Left hindlimb (tissue), 1 donor: ENCODE measurements at regions not wholly inside any gene's neighbourhood (a gene's known extent, or its start where the extent isn't known, plus 50 kb on each side); places are given as distances from the start of the nearest gene placed in this dataset.

Source experiments
- DNase-seq: peaks from one replicate; pipeline ENCODE4 v3.0.0-alpha.2; 2018

DNA sequence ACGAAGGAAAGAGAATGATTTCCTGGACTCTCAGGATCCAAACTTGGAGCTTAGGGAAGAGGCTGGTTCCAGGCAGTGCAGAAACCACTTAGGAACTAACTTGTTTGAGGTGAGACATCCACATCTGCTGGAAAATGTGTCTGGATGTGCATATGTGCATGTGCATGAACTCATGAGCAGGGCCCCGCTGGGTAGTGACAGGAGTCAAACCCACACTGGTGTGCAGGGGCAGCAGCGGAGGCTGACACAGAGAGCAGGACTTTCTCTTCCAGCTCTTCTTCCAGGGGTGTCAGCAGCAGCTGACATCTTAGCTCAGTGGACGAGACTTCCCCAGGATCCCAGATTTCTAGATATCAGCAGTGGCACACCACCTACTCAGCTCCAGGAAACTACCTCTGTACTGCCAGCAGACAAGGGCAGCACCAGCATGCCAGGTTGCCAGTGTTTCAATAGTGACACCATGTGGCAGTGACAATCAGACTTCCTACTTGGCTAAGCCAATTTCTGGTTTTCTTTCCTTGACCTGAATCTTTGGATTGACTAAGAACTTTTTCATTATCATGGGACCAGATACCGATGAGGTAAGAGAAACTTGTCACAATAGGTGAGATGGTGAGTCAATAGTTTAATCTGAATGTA is 227.5 kb upstream of the ZC3H12C start:
- no peak for DNase-seq

DNA sequence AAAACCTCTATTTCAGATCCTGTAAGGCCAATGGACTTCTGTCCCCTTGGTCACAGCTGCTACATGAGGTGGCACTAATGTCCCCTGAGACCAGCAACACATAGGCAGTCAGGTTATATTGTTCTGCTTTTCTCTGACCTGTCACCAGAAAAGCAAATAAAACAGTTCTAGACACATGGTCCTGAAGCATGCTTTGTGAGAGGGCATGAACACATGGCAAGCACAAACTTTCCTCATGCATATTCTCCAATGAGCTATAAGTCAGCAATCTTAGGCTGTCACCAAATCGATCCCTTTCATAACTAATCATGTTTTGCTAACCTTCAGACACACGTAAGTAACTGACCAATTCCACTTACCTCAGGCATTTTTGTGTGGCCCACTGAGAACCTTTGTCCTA is 225.4 kb upstream of the ZC3H12C start:
- no peak for DNase-seq

DNA sequence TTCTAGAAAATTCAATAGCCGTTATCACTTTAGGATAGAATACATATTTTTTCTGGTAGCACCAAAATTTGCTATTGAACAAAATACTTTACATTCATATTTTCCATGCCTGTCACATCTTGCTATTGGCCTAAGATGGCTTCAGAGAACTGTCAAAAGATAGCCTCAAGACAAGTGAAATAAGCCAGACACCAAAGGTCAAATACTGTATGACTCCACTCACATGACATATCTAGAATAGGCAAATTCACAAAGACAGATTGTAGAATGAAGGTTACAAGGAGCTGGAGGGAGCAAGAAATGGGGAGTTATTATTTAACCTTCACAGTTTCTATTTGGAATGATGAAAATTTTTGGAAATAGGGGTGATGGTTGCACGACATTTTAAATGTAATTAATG is 223.7 kb upstream of the ZC3H12C start:
- no peak for DNase-seq

DNA sequence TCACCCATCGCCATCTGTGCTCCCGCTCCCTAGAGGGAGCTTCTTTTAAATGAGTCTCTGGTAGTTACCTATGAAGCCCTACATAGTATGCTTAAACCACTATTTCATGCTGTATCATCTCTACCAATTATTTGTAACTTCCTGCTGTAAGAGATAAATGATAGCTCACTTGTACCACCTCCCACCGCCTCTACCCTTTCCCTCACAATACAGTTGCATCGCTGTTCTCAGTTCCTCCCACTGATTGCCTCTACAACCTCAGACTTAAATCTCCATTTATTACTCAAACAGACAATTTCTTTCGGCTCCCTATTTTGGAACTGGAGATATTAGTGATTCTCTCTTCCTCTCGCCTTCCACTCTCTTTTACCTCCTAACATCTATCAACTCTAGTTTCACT is 222.9 kb upstream of the ZC3H12C start:
- no peak for DNase-seq

DNA sequence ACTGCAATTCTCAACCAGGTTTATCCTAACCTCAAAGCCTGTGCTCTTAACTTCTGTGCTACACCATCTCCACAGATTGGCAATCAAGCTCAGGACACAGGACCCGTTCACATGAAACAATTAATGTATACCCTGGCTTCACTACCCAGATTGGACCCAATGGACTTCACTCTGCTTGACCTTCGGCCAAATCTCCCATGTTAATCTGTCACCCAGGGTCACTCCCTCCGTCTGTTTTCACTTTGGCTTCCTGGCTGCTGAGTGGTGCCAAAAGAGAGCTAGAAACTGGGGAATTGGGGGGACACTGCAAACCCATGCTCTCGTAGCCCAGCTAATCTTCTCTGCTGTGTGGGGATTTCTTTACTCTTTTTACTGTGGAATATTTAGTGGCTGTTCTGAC is 216.1 kb upstream of the ZC3H12C start:
- DNase-seq, result no peak

DNA sequence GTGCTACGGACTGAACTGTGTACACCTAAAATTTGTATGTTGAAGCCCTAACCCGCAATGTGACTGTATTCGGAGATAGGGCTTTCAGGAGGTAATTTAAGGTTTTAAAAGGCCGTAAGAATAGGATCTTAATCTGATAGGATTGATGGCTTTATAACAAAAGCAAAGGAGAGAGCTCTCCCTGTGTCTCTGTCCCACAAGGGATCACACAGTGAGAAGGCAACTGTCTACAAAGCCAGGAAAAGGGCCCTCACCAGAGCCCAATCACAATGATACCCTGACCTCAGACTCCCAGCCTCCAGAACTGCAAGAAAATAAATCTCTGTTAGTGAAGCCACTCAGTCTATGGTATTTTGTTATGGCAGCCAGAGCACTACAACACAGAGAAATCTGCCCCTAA is 208.7 kb upstream of the ZC3H12C start:
- no peak for DNase-seq

DNA sequence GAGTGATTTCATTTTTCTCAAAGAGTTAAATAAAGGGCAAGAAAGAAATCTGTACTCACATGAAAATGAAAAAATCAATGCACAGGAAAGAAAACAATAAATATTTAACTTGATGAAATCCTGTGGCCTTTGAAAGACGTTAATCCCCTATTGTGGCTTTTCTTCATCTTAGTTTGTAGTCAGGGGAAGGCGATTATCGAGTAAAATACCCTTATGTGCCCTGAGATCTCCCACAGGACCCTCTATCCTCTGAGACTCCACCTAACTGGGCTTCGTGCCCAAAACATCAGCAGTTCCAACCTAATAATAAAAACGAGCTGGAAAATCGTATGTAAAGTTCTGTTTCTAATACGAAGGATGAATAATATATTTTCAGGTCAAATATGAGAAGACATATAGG is 208.2 kb upstream of the ZC3H12C start:
- DNase-seq, result no peak

DNA sequence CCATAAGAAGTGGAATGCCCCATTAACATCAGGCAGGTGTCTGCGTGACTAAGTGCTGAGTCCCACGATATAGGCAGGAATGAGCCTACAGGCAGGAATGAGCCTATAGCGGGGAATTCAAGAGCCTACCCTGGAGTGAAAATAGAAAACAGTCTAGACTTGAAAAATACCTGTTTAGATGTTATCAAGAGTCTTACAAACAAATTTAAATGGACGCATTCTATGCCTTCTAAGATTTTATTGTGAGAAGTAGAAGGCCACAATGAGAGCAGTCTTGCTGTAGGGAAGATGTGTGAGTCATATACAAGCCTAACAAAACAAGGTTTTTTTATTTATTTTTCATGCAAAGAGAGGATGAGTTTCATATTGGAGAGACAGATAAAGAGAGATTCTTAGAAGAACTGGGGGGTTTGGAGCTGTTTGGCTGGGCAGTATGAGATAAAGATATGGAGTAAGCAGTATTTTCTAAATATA is 200.8 kb upstream of the ZC3H12C start:
- DNase-seq, result no peak

DNA sequence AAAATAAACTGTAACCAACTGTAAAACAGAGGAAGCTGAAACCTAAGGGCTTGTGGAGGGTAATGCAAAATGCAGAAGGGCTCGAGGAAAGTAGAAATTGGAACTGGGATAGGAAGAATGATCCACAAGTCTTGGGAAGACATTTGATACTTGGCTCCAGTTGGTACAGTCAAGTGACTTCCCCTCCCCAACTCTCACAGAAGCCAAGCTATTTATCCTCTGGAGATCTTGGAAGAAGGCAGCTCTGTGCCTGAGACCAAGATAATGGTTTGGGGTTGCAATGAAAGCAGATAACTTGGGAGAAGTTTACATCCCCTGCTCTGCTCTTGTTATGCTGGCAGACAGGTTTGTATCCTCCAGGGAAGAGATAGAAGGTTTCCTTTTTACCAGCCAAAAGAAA is 198.9 kb upstream of the ZC3H12C start:
- no peak for DNase-seq

DNA sequence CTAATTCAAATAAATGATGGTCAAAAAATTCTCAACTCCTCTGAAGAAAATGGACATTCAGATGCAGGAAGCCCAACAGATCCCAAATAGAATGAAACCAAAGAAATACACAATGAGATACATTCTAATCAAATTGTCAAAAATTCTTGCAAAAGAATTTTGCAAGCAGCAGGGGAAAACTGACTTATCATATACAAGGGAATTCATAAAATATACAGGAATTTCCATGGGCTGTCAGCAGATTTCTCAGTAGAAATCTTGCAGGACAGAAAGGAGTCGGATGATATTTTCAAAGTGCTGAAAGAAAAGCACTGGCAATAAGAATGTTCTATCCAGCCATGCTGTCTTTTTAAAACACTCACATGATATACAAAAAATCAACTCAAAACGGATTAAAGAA is 194.6 kb upstream of the ZC3H12C start:
- DNase-seq, result no peak

DNA sequence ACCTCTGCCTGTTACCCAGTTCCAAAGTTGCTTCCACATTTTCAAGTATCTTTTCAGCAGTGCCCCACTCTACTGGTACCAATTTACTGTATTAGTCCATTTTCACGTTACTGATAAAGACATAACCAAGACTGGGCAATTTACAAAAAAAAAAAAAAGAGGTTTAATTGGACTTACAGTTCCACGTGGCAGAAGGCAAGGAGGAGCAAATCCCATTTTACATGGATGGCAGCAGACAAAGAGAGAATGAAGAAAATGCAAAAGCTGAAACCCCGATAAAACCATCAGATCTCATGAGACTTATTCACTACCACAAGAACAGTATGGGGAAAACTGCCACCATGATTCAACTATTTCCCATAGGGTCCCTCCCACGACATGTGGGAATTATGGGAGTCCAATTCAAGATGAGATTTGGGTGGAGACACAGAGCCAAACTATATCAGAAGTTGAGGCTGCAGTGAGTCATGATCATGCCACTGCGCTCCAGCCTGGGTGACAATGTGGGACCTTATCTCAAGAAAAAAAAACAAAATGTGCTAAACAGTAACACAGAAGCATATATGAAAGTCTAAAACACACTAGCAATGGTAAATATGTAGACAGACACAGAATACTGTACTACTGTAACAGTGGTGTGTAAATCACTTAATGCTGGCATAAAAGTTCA is 190.3 kb upstream of the ZC3H12C start:
- no peak for DNase-seq

DNA sequence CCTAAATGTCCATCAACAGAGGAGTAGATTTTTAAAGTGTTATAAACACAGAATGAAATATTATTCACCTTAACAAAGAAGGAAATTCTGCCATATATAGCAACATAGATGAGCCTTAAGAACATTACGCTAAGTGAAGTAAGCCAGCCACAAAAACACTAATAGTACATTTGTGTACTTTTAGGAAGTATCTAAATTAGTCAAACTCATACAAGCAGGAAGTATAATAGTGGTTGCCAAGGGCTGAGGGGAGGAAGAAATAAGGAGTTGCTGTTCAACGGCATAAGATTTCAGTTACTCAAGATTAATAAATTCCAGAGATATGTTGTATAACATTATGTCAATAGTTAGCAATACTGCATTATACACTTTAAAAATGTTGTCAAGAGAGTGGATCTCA is 181.7 kb upstream of the ZC3H12C start:
- no peak for DNase-seq

DNA sequence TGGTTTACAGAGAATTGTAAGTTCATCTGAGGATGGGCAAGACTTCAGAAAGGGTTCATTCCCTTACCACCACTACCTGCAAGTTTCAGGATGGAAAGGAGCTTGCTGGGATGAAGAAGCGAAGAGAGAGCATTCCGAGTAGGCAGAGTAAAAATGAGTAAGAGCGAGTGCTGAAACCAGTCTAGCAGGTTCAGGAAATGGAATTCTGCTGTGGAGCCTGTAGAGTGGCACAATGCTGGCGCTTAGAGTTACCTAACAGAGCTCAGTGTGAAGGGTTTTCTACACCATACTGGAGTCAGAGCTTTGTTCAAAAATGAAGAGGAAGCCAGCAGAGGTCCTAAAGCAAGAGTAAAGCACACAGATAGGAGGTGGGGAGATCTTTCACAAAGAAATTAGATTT is 179.2 kb upstream of the ZC3H12C start:
- no peak for DNase-seq

DNA sequence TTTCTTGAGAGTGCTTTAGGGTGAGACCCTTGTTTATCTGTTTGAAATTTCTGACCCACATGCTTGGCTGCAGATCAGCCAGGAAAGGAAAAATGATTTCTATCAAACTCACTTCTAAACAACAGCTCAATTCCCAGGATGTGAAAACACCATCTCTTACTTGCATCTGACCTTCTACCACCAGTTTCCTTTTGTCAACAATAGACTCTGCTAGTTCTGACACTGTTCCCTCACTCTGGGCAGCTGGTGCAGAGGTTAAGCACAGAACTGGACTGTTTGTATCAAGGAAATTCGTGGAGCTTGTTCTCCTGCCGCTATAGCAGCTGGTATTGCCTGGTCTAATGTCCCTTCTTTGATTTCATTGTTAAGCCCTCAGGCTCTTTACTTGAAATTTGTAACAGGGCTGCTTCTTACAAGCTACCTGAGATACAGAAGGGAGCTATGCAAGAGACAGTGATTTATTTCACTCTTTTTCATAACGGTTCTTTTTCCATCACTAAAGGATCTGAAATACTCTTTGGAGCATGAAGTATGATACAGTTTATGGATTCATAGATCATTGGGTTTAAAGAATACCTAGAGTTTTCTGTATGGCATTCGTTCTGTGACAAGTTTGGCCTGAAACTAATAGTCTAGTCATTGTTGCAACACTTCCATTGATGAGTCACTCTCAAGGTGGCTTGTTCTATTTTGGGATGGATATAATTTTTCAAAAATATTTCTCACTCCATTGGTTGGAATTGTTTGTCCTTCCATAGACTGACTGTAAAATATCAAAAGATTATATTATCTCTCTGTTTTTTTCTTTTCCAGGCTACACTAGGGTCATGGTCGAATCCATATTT is 178.2 kb upstream of the ZC3H12C start:
- DNase-seq, result no peak

DNA sequence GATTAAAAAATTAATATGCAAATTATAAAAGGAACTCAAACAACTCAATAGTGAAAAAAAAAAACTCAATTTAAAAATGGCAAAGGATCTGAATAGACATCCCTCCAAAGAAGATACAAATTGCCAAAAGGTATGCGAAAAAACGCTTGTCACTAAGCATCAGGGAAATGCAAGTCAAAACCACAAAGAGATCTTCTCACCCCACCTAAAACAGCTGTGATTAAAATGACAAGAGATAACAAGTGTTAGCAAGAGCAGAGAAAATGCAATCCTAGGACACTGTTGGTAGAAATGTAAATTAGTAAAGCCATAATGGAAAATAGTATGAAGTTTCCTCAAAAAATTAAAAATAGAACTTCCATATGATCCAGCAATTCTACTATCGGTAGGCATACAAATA is 166.3 kb upstream of the ZC3H12C start:
- DNase-seq, result no peak

DNA sequence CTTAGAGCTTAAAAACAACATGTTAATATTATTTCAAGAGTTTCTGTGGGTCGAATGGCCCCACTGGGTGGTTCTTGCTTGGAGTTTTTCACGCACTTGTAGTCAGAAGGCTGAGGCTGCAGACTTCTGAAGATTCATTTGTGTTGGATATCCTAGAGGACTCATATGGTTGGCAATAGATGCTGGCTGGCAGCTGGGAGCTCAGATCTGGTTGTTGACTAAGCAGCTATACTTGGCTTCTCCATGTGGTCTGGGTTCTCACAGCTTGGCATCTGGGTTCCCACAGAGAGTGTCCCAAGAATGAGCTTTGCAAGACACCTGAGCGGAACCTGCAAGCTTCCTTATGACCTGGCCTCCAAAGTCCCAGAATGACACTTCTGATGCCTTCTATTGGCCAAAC is 163.9 kb upstream of the ZC3H12C start:
- no peak for DNase-seq

DNA sequence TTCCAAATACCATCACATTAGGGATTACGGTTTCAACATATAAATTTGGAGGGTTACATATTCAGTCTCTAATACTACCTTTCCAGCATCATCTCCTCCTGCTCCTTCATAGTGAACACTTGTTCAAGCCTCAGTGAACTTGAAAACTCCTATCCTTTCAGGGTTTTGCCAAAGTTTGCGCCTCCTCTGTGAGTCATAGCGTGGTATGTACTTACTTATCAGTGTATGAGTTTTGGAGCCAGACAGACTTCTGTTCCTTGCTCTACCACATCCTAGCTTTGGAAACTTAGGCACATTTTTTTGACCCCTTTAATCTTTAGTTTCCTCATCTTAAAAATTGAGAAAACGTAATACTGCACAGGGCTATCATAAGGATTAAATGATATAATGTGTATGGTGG is 160.1 kb upstream of the ZC3H12C start:
- DNase-seq, result no peak

DNA sequence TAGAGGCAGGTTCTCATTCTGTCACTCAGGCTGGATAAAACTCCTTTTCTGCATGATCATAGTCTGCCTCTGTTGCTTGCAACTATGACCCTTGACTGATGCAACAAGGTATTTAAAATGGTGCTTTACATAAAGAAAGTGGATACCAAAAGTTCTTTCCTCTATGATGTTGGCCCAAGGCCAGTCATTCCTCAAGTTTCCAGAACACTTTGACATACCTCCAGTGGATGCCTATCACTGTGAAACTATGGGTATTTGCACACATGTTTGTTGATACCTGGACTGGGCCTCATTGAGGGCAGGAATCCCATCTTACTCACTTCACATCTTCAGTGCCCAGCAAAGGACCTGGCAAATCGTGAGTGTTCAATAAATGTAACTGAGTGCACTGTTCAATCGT is 159.0 kb upstream of the ZC3H12C start:
- no peak for DNase-seq

DNA sequence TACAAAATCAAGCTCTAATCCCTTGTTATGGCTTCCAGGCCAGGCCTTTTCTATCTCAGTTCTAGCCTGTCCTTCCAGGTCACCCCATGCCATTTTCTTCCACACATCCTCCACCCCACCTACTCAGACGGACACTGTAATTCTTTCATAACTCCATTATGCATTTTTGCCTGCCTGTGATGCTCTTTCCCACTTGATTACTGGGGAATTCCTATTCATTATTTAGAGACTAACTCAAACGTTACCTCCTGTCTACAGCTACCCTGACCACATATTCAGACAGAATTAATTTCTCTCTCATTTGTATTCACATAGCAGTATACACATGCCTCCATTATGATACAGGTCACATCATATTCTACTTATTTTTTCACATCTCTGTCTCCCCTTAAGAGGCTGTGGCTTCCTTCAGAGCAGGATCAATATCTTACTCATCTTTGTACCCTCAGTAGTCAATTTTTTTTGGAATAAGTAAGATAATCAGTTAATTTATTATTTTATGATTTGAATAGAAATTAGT is 156.5 kb upstream of the ZC3H12C start:
- no peak for DNase-seq

DNA sequence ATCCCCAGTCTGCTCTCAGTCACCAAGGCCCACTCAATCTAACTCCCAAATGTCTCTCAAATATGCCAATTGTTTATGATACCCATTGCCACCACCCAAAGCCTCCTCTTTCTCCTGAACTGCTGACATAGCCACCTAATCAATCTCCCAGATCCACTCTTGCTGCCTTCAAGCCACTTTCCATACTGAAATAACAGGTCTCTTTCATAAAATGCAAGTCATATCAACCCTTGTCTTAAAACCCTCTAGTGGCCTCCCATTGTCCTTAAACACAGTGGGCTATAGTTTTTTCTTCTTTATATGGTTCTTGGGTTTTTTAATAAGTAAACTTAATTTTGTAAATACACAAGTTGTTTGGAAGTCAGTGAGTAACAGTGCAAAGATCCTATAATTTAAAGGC is 155.2 kb upstream of the ZC3H12C start:
- DNase-seq, result no peak

DNA sequence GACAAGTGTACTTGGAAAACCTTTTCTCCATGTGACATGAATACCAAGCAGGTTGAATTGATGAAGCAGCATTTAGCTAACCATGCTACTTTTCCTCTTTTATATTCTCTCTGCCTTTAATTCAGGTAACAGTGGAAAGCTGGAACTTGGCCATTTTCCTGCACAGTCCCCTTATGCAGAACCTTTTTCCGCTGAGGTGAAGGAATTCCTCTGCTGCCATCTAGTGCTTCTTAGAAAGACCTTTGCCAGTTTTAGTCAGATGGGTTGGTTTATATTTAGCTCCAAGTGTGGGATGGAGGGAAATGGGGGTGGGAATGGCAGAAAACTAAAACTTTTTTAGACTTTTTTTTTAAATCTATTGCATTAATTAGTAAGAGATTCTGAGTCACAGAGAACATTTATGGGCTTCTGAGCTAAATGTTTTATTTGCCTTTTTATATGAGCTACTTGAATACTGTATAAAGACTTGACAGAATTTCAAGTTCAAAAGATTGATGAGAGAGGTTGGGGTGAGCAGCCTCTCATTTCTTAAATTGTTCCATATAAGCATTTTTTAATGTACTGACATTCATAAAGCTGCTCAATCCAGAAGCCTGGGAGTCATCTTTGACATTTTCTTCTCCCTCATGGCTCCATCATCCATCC is 153.9 kb upstream of the ZC3H12C start:
- peak; percentile 40 for DNase-seq

DNA sequence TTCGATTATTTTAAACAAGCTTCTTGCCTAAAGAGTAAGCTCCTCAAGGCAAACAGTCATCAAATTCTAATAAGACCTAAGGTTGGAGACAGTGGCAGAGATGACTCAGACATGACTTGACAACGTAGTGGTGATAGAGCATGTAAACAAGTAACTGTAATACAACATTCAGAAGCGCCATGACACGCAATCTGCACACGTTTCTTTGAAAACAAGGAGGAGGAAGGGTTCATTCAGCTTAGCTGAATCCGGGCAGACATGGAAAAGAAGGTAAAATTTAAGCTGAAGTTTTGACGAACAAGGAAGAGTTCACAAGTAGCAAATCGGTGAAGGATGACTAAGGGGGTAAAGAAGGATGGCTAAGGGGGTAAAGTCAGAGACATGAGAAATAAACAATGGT is 152.4 kb upstream of the ZC3H12C start:
- DNase-seq, result no peak

DNA sequence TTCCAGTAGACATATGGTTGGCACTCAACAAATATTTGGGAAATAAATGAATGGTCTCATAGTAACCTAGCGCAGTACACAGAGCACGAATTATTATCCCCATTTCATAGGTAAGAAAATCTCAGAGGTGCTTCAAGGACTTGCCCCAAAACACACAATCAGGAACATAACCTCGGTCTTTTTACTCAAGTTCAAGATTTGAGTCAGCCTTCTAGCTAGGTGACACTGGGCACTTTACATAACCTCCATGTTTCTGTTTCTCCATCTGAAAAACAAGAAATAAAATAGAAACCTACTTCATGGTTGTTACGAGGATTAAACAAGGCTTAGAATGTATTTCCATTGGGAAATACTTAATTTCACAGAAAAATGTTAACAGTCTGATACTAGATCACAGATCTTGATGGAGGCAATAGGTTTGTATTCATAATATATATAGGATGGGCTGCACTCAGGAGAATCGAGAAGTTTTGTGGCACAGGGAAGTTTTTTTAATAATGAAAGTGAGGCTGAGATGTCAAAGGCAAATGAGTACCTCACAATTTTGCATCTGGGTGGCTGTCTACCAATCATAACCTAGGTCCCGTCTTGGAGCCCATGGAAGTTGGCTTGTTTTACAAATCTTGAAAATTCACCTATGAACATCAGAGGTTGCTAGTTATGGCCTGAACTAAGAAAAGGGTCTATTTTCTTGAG is 147.4 kb upstream of the ZC3H12C start:
- no peak for DNase-seq
